Activated gamma-delta T cell treated with anti-CD3 and anti-CD28 coated beads, Interleukin-2, amount 50 U/mL, for 16 hours (primary cell): ENCODE measurements at regions not wholly inside any gene's neighbourhood (a gene's known extent, or its start where the extent isn't known, plus 50 kb on each side); places are given as distances from the start of the nearest gene placed in this dataset.
"Not testable (repeated sequence)": the region's sequence is repeated elsewhere in the genome, so short reads cannot be mapped to it uniquely, and the experiment has no call there.

Experiments
- DNase-seq: peaks from one replicate; pipeline ENCODE4 v3.0.0-alpha.2; 2020; ENCODE audit warnings: low read depth

- no peak for DNase-seq
Measured at GRCh38 chr14:87630846-87631245, 362.1 kb downstream of the GALC start.

GRCh38 chr14:87629788-87630187 is 363.2 kb downstream of the GALC start:
- no peak for DNase-seq

- DNase-seq = no peak
Measured at GRCh38 chr14:87628780-87629179, 364.2 kb downstream of the GALC start.

GRCh38 chr14:87628129-87628528 is 364.9 kb downstream of the GALC start:
- no peak for DNase-seq

- DNase-seq = no peak
Measured at GRCh38 chr14:87626266-87626665, 366.7 kb downstream of the GALC start.

GRCh38 chr14:87623616-87624015 is 369.4 kb downstream of the GALC start:
- DNase-seq = no peak

- DNase-seq = no peak
Measured at GRCh38 chr14:87617079-87617478, 375.9 kb downstream of the GALC start.

- no peak for DNase-seq
Measured at GRCh38 chr14:87615822-87616679, 376.9 kb downstream of the GALC start.

GRCh38 chr14:87615047-87615446 is 377.9 kb downstream of the GALC start:
- DNase-seq = no peak

GRCh38 chr14:87613881-87614280 is 379.1 kb downstream of the GALC start:
- DNase-seq = no peak

- DNase-seq = not testable (repeated sequence)
Measured at GRCh38 chr14:87607056-87607455, 385.9 kb downstream of the GALC start.

GRCh38 chr14:87601036-87601435 is 391.9 kb downstream of the GALC start:
- no peak for DNase-seq

- DNase-seq = no peak
Measured at GRCh38 chr14:87600240-87600639, 392.7 kb downstream of the GALC start.

GRCh38 chr14:87581298-87581697 is 411.7 kb downstream of the GALC start:
- no peak for DNase-seq

GRCh38 chr14:87579036-87579435 is 413.9 kb downstream of the GALC start:
- no peak for DNase-seq

- no peak for DNase-seq
Measured at GRCh38 chr14:87575378-87575777, 417.6 kb downstream of the GALC start.

GRCh38 chr14:87573591-87573990 is 419.4 kb downstream of the GALC start:
- no peak for DNase-seq

GRCh38 chr14:87567618-87568295 is 425.2 kb downstream of the GALC start:
- DNase-seq = no peak

- DNase-seq = no peak
Measured at GRCh38 chr14:87566991-87567390, 426.0 kb downstream of the GALC start.

- DNase-seq = no peak
Measured at GRCh38 chr14:87547536-87547935, 445.4 kb downstream of the GALC start.

- DNase-seq = no peak
Measured at GRCh38 chr14:87542288-87542687, 450.7 kb downstream of the GALC start.

GRCh38 chr14:87540339-87540738 is 452.6 kb downstream of the GALC start:
- DNase-seq = no peak

- no peak for DNase-seq
Measured at GRCh38 chr14:87529081-87529480, 463.9 kb downstream of the GALC start.

- no peak for DNase-seq
Measured at GRCh38 chr14:87526731-87527130, 466.3 kb downstream of the GALC start.
